HL-60 (cell line): ENCODE measurements at regions not wholly inside any gene's neighbourhood (a gene's known extent, or its start where the extent isn't known, plus 50 kb on each side); places are given as distances from the start of the nearest gene placed in this dataset.
"Not testable (repeated sequence)": the region's sequence is repeated elsewhere in the genome, so short reads cannot be mapped to it uniquely, and the experiment has no call there.

ENCODE experiments used
- POLR2AphosphoS5 ChIP-seq: IDR thresholded peaks from 2 replicates; pipeline ENCODE4 v1.6.1; 2012; ENCODE audit warnings: low read depth
- SPI1 ChIP-seq: IDR thresholded peaks from 2 replicates; pipeline ENCODE4 v1.6.1; 2012; ENCODE audit warnings: low read depth, mild to moderate bottlenecking, borderline replicate concordance
- TF ChIP-seq, protein P1 (sequence below): IDR thresholded peaks from one replicate; pipeline ENCODE4 v1.5.1; 2011; ENCODE audit warnings: low read length, control low read depth, inconsistent platforms; ENCODE audit not compliant: insufficient read depth
- TF ChIP-seq, protein P2 (sequence below): IDR thresholded peaks from 2 replicates; pipeline ENCODE4 v1.6.1; 2012; ENCODE audit warnings: low read depth; ENCODE audit not compliant: insufficient replicate concordance

DNA sequence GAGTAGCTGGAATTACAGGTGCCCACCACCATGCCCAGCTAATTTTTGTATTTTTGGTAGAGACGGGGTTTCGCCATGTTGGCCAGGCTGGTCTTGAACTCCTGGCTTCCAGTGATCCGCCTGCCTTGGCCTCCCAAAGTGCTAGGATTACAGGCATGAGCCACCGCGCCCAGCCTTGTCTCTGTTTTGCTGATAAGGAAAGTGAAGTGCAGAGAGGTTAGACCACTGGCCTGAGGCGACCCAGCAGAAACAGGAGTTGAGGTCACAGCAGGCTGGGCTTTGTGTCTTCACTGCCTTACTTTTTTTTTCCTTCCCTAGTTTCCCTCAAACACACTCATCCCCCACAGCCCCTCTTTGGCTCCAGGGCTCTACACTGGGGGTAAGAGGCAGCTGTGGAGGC is 93.0 kb upstream of the CIBAR2 start:
- TF ChIP-seq, protein P1, sequence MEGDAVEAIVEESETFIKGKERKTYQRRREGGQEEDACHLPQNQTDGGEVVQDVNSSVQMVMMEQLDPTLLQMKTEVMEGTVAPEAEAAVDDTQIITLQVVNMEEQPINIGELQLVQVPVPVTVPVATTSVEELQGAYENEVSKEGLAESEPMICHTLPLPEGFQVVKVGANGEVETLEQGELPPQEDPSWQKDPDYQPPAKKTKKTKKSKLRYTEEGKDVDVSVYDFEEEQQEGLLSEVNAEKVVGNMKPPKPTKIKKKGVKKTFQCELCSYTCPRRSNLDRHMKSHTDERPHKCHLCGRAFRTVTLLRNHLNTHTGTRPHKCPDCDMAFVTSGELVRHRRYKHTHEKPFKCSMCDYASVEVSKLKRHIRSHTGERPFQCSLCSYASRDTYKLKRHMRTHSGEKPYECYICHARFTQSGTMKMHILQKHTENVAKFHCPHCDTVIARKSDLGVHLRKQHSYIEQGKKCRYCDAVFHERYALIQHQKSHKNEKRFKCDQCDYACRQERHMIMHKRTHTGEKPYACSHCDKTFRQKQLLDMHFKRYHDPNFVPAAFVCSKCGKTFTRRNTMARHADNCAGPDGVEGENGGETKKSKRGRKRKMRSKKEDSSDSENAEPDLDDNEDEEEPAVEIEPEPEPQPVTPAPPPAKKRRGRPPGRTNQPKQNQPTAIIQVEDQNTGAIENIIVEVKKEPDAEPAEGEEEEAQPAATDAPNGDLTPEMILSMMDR, result not testable (repeated sequence)
- TF ChIP-seq POLR2AphosphoS5, SPI1: not testable (repeated sequence)
- TF ChIP-seq, protein P2, sequence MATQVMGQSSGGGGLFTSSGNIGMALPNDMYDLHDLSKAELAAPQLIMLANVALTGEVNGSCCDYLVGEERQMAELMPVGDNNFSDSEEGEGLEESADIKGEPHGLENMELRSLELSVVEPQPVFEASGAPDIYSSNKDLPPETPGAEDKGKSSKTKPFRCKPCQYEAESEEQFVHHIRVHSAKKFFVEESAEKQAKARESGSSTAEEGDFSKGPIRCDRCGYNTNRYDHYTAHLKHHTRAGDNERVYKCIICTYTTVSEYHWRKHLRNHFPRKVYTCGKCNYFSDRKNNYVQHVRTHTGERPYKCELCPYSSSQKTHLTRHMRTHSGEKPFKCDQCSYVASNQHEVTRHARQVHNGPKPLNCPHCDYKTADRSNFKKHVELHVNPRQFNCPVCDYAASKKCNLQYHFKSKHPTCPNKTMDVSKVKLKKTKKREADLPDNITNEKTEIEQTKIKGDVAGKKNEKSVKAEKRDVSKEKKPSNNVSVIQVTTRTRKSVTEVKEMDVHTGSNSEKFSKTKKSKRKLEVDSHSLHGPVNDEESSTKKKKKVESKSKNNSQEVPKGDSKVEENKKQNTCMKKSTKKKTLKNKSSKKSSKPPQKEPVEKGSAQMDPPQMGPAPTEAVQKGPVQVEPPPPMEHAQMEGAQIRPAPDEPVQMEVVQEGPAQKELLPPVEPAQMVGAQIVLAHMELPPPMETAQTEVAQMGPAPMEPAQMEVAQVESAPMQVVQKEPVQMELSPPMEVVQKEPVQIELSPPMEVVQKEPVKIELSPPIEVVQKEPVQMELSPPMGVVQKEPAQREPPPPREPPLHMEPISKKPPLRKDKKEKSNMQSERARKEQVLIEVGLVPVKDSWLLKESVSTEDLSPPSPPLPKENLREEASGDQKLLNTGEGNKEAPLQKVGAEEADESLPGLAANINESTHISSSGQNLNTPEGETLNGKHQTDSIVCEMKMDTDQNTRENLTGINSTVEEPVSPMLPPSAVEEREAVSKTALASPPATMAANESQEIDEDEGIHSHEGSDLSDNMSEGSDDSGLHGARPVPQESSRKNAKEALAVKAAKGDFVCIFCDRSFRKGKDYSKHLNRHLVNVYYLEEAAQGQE, result not testable (repeated sequence)
